Mesothelial cell of epicardium (in vitro differentiated cells): ENCODE measurements at regions not wholly inside any gene's neighbourhood (a gene's known extent, or its start where the extent isn't known, plus 50 kb on each side); places are given as distances from the start of the nearest gene placed in this dataset.
A peak's percentile ranks its signal among the peaks of the same experiment; 100 is the strongest.

Experiments
- DNase-seq, 2 experiments: peaks; one replicate each; pipeline ENCODE4 v3.0.0; 2021; ENCODE audit warnings: low spot score in 2 of 2; ENCODE audit not compliant: unreplicated experiment in 2 of 2
- H3K27ac Mint-ChIP-seq: 2 replicates; pipeline ENCODE4 v1.8.0; 2021; ENCODE audit warnings: mixed read lengths
- H3K27me3 Mint-ChIP-seq: 2 replicates; pipeline ENCODE4 v1.8.0; 2021; ENCODE audit warnings: low read depth, mixed read lengths
- H3K36me3 Mint-ChIP-seq: 2 replicates; pipeline ENCODE4 v1.8.0; 2021; ENCODE audit warnings: mixed read lengths
- H3K4me1 Mint-ChIP-seq: 2 replicates; pipeline ENCODE4 v1.8.0; 2021; ENCODE audit warnings: mixed read lengths
- H3K4me3 Mint-ChIP-seq: 2 replicates; pipeline ENCODE4 v1.8.0; 2021; ENCODE audit warnings: mild to moderate bottlenecking, moderate library complexity, mixed read lengths
- H3K9me3 Mint-ChIP-seq: 2 replicates; pipeline ENCODE4 v1.8.0; 2021; ENCODE audit warnings: mixed read lengths
- TF ChIP-seq, protein P1 (sequence below): fragments of 200-600 bp; sonication (generic); IDR thresholded peaks from one replicate; pipeline ENCODE4 v1.5.0; 2021; ENCODE audit warnings: antibody characterized with exemption; ENCODE audit not compliant: unreplicated experiment

DNA sequence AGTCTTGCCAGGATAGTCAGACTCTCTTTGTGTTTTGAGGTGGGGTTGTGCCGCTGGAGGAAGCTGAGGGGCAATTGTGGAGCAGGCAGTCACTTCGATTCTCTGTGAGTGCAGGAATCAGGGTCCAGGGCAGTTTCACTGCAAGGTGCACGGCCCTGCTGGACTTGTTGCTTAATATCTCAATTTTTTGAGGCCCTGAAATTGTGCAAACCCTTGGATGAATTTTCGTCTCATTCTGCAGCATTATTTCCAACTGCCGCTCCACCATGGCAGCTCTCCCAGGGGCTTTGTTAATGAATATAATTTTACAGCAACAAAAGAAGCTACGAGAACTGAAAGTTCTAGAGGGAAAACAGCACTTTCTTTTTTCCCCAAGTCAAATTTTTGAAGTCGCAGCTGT is 531.9 kb downstream of the QKI start:
- Mint-ChIP-seq H3K27me3 (peaks cover 3% of the 10 kb centered on the region), H3K4me3 (no peak overlapping the region), H3K36me3 (no peaks in the 10 kb centered on the region), H3K27ac (no peak overlapping the region), H3K9me3 (no peaks in the 10 kb centered on the region), H3K4me1 (peaks cover 48% of the 10 kb centered on the region)
- TF ChIP-seq, protein P1, sequence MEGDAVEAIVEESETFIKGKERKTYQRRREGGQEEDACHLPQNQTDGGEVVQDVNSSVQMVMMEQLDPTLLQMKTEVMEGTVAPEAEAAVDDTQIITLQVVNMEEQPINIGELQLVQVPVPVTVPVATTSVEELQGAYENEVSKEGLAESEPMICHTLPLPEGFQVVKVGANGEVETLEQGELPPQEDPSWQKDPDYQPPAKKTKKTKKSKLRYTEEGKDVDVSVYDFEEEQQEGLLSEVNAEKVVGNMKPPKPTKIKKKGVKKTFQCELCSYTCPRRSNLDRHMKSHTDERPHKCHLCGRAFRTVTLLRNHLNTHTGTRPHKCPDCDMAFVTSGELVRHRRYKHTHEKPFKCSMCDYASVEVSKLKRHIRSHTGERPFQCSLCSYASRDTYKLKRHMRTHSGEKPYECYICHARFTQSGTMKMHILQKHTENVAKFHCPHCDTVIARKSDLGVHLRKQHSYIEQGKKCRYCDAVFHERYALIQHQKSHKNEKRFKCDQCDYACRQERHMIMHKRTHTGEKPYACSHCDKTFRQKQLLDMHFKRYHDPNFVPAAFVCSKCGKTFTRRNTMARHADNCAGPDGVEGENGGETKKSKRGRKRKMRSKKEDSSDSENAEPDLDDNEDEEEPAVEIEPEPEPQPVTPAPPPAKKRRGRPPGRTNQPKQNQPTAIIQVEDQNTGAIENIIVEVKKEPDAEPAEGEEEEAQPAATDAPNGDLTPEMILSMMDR, result no peak
- no peak for DNase-seq

DNA sequence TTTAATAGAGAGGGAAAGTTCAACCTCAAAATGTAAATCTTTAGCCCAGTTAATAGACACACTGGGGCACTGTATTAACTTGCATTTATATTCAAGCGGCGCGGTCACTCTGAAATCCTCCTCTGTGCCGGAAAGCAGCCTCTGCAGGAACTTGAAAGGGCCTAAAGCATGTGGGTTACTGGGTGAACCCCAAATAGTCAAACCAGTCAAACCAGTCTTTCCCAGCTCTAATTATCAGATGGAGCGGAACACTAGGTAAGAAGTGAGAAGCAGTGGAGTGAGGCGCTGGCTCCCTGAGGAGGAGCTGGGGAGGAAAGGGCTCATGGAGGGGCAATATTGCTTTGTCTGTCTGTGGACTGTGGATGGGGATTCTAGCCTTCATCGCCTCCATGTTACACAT is 531.3 kb downstream of the QKI start:
- Mint-ChIP-seq H3K27ac (no peak overlapping the region), H3K27me3 (peaks cover 3% of the 10 kb centered on the region), H3K9me3 (no peaks in the 10 kb centered on the region), H3K36me3 (no peaks in the 10 kb centered on the region), H3K4me3 (no peak overlapping the region), H3K4me1 (peaks cover 52% of the 10 kb centered on the region)
- DNase-seq, result no peak
- TF ChIP-seq, protein P1, result no peak

DNA sequence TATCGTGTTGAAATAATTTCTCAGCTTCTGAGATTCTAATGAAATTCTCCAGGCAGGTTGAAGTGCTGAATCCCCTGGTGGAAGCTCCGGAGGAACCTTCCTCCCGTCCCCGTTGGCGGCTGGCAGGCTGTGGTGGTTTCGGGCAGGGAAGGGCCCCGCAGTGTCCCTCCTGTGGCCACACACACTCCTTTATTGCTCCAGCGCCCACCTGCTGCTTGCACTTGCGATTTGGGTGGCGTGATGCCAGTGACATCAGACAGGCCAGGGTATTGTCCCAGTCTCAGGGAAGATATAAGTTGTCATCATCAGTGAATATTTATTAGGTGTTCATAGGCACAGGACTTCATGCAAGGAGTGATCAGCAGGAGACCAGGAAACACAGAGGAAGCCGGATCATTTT is 530.4 kb downstream of the QKI start:
- DNase-seq, result no peak
- Mint-ChIP-seq H3K4me3 (no peak overlapping the region), H3K9me3 (no peaks in the 10 kb centered on the region), H3K27me3 (peaks cover 3% of the 10 kb centered on the region), H3K36me3 (no peaks in the 10 kb centered on the region), H3K4me1 (peaks cover 52% of the 10 kb centered on the region), H3K27ac (no peak overlapping the region)
- TF ChIP-seq, protein P1, result no peak

DNA sequence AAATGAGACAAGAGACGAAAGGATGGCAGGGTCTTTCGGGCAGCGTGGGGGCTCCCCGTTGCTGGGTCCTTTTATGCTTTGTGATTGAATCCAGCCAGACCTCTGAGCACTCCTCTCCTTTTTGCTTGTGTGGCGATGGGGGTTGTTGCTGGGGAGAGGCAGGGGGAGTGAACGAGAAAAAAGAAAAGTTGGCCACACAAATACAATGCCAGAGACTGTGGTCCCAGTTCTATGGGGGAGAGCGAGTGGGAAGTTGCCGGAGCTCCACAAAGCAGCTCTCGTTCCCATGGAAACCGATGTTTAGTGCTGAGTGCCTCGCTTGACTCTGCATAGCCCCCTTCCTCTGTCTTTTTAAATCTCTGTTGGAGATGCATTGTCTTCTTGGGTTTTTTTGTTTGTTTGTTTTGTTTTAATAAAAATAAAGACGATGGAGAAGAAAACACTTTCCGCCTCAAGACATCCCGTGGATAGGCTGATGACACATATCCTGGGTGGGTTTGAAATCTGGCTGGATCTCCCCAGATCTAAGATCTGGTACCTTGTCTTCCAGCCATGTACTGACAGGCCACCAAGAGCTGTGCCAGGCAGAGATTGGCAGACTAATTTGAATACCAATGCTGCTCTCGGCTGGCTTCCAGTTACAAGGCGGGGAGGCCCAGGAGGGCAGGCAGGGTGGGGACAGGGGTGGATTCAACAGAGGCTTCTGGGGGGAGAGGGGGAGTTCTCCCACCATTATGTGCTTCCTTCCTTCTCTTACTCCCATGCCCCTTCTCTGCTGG is 529.3 kb downstream of the QKI start:
- Mint-ChIP-seq H3K27me3 (peaks cover 3% of the 10 kb centered on the region), H3K36me3 (no peaks in the 10 kb centered on the region), H3K4me3 (peak overlapping the region; percentile 45), H3K4me1 (peaks cover 49% of the 10 kb centered on the region), H3K9me3 (no peaks in the 10 kb centered on the region), H3K27ac (peak overlapping the region; percentile 72)
- DNase-seq, result peak in 1 of 2 experiments; percentile 45
- TF ChIP-seq, protein P1, result no peak

DNA sequence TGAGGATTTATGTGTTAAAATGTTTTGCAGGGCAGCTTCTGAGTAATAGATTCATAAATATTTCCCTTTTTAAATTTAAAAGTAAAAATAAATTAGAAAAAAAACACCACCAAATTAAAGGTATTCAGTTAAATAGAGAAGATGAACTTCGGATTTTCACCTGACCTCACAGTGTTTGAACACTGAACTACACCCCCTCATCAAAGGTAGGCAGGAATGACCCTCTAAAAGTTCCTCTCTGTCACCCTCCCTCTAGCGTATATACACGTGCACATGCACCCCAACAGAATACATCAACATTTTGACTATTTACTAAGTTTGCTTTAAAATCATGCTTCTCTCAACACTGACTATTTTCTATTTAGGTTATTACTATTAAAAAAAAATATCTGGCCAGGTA is 528.3 kb downstream of the QKI start:
- Mint-ChIP-seq H3K36me3 (no peaks in the 10 kb centered on the region), H3K4me1 (peaks cover 49% of the 10 kb centered on the region), H3K27me3 (peaks cover 3% of the 10 kb centered on the region), H3K9me3 (no peaks in the 10 kb centered on the region), H3K27ac (peak overlapping the region; percentile 72), H3K4me3 (no peak overlapping the region)
- TF ChIP-seq, protein P1, result peak; percentile 13
- DNase-seq, result no peak

DNA sequence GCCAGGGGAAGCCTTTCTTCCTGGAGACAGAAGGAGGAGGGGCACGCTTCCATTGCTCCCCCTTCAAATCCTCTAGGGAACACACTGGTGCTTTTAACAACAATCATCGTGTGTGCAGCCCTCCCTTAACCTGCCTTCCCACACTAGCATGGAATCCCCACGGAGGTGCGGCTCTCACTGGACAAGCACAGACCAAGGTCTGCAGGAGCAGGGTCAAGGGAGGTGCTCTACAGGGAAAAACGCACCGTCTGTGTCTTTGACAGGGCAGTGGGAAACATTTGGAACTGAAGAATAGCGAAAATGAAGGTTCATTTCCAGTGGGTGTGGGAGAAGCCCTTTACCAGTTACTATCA is 527.1 kb downstream of the QKI start:
- H3K27me3 Mint-ChIP-seq, result no peaks in the 10 kb centered on the region
- no peak for DNase-seq
- TF ChIP-seq, protein P1, result no peak
- H3K4me1 Mint-ChIP-seq, result peaks cover 49% of the 10 kb centered on the region
- no peaks in the 10 kb centered on the region for H3K9me3 Mint-ChIP-seq
- H3K27ac Mint-ChIP-seq, result peak overlapping the region; percentile 7
- H3K4me3 Mint-ChIP-seq, result no peak overlapping the region
- H3K36me3 Mint-ChIP-seq, result no peaks in the 10 kb centered on the region
